Thymus (tissue), 11 donors: ENCODE measurements at regions not wholly inside any gene's neighbourhood (a gene's known extent, or its start where the extent isn't known, plus 50 kb on each side); places are given as distances from the start of the nearest gene placed in this dataset.
"Not testable (repeated sequence)": the region's sequence is repeated elsewhere in the genome, so short reads cannot be mapped to it uniquely, and the experiment has no call there.

ENCODE experiments used
- DNase-seq, 9 donors: peaks; one replicate each; pipeline ENCODE4 v3.0.0-alpha.2; 2013; ENCODE audit warnings: low spot score in 9 of 9, low read depth in 6 of 9, missing footprints in 1 of 9
- H3K27ac ChIP-seq, 2 donors: one replicate each; pipeline ENCODE4 v1.5.1; 2013; ENCODE audit warnings: control low read depth in 1 of 2, low read depth in 1 of 2, low read length in 1 of 2, mild to moderate bottlenecking in 1 of 2, moderate library complexity in 1 of 2
- H3K27me3 ChIP-seq, 2 donors: one replicate each; pipeline ENCODE4 v1.5.1; 2013; ENCODE audit warnings: low read length in 1 of 2; ENCODE audit not compliant: control insufficient read depth in 2 of 2, insufficient read depth in 1 of 2
- H3K36me3 ChIP-seq, 2 donors: one replicate each; pipeline ENCODE4 v1.5.1; 2013; ENCODE audit warnings: low read length in 1 of 2, mild to moderate bottlenecking in 1 of 2, moderate library complexity in 1 of 2; ENCODE audit not compliant: control insufficient read depth in 2 of 2, insufficient read depth in 2 of 2
- H3K4me1 ChIP-seq, 2 donors: one replicate each; pipeline ENCODE4 v1.5.1; 2013; ENCODE audit warnings: low read length in 2 of 2; ENCODE audit not compliant: control insufficient read depth in 2 of 2, insufficient read depth in 2 of 2
- H3K4me3 ChIP-seq, 2 donors: one replicate each; pipeline ENCODE4 v1.5.1; 2013; ENCODE audit warnings: low read length in 2 of 2, control low read depth in 1 of 2, mild to moderate bottlenecking in 1 of 2
- H3K9me3 ChIP-seq, 2 donors: one replicate each; pipeline ENCODE4 v1.5.1; 2013; ENCODE audit warnings: low read length in 1 of 2, mild to moderate bottlenecking in 1 of 2; ENCODE audit not compliant: control insufficient read depth in 2 of 2, insufficient read depth in 1 of 2
- WGBS: extraction: QIAGEN DNeasy Blood & Tissue Kit; methylation state at CpG from one replicate; pipeline ENCODE4 v1.1.7; 2013; 5-methylcytosine and 5-hydroxymethylcytosine counted together
- donor health status: healthy.

GRCh38 chr18:51346404-51346803, 148.9 kb upstream of the MEX3C start:
- Histone ChIP-seq H3K4me1 (no peaks in the 10 kb centered on the region), H3K4me3 (no peak overlapping the region), H3K36me3 (no peaks in the 10 kb centered on the region), H3K27me3 (no peaks in the 10 kb centered on the region), H3K9me3 (no peaks in the 10 kb centered on the region), H3K27ac (no peak overlapping the region)
- DNase-seq: no peak
- WGBS: 88% methylated on average over 4 of the region's 4 CpGs

GRCh38 chr18:51350081-51350480, 152.6 kb upstream of the MEX3C start:
- Histone ChIP-seq H3K4me3 (no peak overlapping the region), H3K27ac (no peak overlapping the region), H3K27me3 (no peaks in the 10 kb centered on the region), H3K4me1 (no peaks in the 10 kb centered on the region), H3K9me3 (no peaks in the 10 kb centered on the region), H3K36me3 (no peaks in the 10 kb centered on the region)
- no peak for DNase-seq
- 86% methylated on average over 2 of the region's 2 CpGs for WGBS

GRCh38 chr18:51355841-51356240, 158.4 kb upstream of the MEX3C start:
- H3K4me1 ChIP-seq: no peaks in the 10 kb centered on the region
- H3K27ac ChIP-seq: no peak overlapping the region
- no peak for DNase-seq
- H3K4me3 ChIP-seq: no peak overlapping the region
- no peaks in the 10 kb centered on the region for H3K27me3 ChIP-seq
- no peaks in the 10 kb centered on the region for H3K9me3 ChIP-seq
- H3K36me3 ChIP-seq: no peaks in the 10 kb centered on the region
- 68% methylated on average over 2 of the region's 2 CpGs for WGBS

DNA sequence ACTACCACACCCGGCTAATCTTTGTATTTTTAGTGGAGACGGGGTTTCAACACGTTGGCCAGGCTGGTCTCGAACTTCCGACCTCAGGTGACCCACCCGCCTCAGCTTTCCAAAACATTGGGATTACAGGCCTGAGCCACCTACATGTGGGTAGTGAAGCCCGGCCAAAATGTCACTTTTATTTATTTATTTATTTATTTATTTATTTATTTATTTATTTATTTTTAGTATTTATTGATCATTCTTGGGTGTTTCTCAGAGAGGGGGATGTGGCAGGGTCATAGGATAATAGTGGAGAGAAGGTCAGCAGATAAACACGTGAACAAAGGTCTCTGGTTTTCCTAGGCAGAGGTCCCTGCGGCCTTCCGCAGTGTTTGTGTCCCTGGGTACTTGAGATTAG, 162.8 kb upstream of the MEX3C start:
- H3K4me3 ChIP-seq, H3K4me1 ChIP-seq, H3K9me3 ChIP-seq, H3K27me3 ChIP-seq, H3K36me3 ChIP-seq, DNase-seq, H3K27ac ChIP-seq: not testable (repeated sequence)
- WGBS: 96% methylated on average over 7 of the region's 10 CpGs

GRCh38 chr18:51361130-51361860, 163.8 kb upstream of the MEX3C start:
- no peak for DNase-seq
- Histone ChIP-seq H3K27me3 (no peaks in the 10 kb centered on the region), H3K4me1 (no peaks in the 10 kb centered on the region), H3K27ac (no peak overlapping the region), H3K9me3 (no peaks in the 10 kb centered on the region), H3K4me3 (no peak overlapping the region), H3K36me3 (no peaks in the 10 kb centered on the region)
- WGBS: 50% methylated on average over 6 of the region's 6 CpGs

- Histone ChIP-seq H3K36me3 (no peaks in the 10 kb centered on the region), H3K27me3 (no peaks in the 10 kb centered on the region), H3K27ac (no peak overlapping the region), H3K4me1 (no peaks in the 10 kb centered on the region), H3K9me3 (no peaks in the 10 kb centered on the region), H3K4me3 (no peak overlapping the region)
- DNase-seq: no peak
- 88% methylated on average over 1 of the region's 1 CpG for WGBS
Observed at GRCh38 chr18:51363384-51363783, 165.9 kb upstream of the MEX3C start.

GRCh38 chr18:51370996-51371395, 173.5 kb upstream of the MEX3C start:
- H3K27ac ChIP-seq: no peak overlapping the region
- no peaks in the 10 kb centered on the region for H3K36me3 ChIP-seq
- WGBS: 49% methylated on average over 3 of the region's 3 CpGs
- H3K9me3 ChIP-seq: no peaks in the 10 kb centered on the region
- no peaks in the 10 kb centered on the region for H3K4me1 ChIP-seq
- DNase-seq: no peak
- H3K27me3 ChIP-seq: no peaks in the 10 kb centered on the region
- H3K4me3 ChIP-seq: no peak overlapping the region

GRCh38 chr18:51371929-51372328, 174.4 kb upstream of the MEX3C start:
- DNase-seq: no peak
- Histone ChIP-seq H3K4me1 (no peaks in the 10 kb centered on the region), H3K27me3 (no peaks in the 10 kb centered on the region), H3K9me3 (no peaks in the 10 kb centered on the region), H3K4me3 (no peak overlapping the region), H3K27ac (no peak overlapping the region), H3K36me3 (no peaks in the 10 kb centered on the region)
- 89% methylated on average over 1 of the region's 1 CpG for WGBS

DNA sequence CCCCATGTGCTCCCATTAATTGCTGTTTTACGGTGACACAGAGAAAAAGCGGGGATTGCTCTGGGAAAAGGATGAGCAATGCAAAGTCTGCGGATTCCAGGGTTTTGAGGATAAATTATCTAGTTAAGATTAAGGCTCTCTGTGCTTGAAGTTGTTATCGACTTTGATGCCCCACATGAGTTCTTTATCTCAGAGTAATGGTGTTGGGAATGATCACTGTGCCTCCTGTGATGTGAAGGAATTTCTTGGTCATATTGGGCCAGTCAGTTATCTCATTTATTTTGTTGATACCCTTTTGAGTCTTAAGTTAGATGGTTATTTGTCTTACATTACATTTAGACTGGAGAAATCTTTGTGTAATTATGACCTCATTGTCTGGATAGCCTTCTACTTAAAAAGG, 184.6 kb upstream of the MEX3C start:
- H3K36me3 ChIP-seq: no peaks in the 10 kb centered on the region
- WGBS: 93% methylated on average over 4 of the region's 4 CpGs

More for the DNA sequence above, 184.6 kb upstream of the MEX3C start:
- no peak overlapping the region for H3K4me3 ChIP-seq
- H3K27ac ChIP-seq: no peak overlapping the region
- H3K4me1 ChIP-seq: no peaks in the 10 kb centered on the region
- no peaks in the 10 kb centered on the region for H3K9me3 ChIP-seq
- no peak for DNase-seq
- H3K27me3 ChIP-seq: no peaks in the 10 kb centered on the region
